ENCODE measurements at regions not wholly inside any gene's neighbourhood (a gene's known extent, or its start where the extent isn't known, plus 50 kb on each side); places are given as distances from the start of the nearest gene placed in this dataset.

GRCh38 chr4:108367751-108368150 lies 199.0 kb upstream of the LEF1 start:
- TF ChIP-seq, protein P1, sequence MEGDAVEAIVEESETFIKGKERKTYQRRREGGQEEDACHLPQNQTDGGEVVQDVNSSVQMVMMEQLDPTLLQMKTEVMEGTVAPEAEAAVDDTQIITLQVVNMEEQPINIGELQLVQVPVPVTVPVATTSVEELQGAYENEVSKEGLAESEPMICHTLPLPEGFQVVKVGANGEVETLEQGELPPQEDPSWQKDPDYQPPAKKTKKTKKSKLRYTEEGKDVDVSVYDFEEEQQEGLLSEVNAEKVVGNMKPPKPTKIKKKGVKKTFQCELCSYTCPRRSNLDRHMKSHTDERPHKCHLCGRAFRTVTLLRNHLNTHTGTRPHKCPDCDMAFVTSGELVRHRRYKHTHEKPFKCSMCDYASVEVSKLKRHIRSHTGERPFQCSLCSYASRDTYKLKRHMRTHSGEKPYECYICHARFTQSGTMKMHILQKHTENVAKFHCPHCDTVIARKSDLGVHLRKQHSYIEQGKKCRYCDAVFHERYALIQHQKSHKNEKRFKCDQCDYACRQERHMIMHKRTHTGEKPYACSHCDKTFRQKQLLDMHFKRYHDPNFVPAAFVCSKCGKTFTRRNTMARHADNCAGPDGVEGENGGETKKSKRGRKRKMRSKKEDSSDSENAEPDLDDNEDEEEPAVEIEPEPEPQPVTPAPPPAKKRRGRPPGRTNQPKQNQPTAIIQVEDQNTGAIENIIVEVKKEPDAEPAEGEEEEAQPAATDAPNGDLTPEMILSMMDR (IDR thresholded peaks at IDR 0.05; ENCODE audit: control insufficient read depth, extremely low read depth, insufficient read depth): no peak
- no peak for DNase-seq (ENCODE audit: low read depth)
- H3K4me3 ChIP-seq (ENCODE audit: low read depth, low read length): no peak overlapping the region

- H3K4me3 ChIP-seq (ENCODE audit: low read depth, low read length): no peak overlapping the region
- TF ChIP-seq, protein P1 (IDR thresholded peaks at IDR 0.05; ENCODE audit: control insufficient read depth, extremely low read depth, insufficient read depth): no peak
Measured at GRCh38 chr4:108366716-108367115, 198.0 kb upstream of the LEF1 start.

DNA sequence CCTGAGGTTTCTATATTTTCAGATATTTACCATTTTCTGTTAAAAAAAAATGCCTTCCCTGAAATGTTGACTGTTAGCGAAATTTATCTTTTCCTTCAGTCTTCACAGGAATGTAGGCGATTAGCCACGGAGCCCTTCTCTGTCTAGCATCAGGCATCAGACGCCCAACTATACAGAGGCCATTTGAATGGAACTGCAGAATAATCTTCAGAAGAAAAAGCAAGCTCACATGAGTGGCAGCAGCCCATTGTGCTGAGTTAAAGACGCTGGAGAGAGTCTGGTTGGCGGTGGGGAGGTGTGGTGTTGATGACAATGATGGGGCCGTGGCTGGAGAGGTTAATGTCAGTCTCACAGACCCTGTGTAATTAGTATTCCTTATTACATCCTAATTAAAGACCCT lies 196.8 kb upstream of the LEF1 start:
- DNase-seq (ENCODE audit: low read depth): no peak
- H3K4me3 ChIP-seq (ENCODE audit: low read depth, low read length): no peak overlapping the region
- TF ChIP-seq, protein P1 (IDR thresholded peaks at IDR 0.05; ENCODE audit: control insufficient read depth, extremely low read depth, insufficient read depth): no peak

More at GRCh38 chr4:108366716-108367115, 198.0 kb upstream of the LEF1 start:
- no peak for DNase-seq (ENCODE audit: low read depth)

- TF ChIP-seq, protein P1 (IDR thresholded peaks at IDR 0.05; ENCODE audit: control insufficient read depth, extremely low read depth, insufficient read depth): no peak
- DNase-seq (ENCODE audit: low read depth): no peak
- H3K4me3 ChIP-seq (ENCODE audit: low read depth, low read length): no peak overlapping the region
Measured at GRCh38 chr4:108361886-108362285, 193.2 kb upstream of the LEF1 start.

- TF ChIP-seq, protein P1 (IDR thresholded peaks at IDR 0.05; ENCODE audit: control insufficient read depth, extremely low read depth, insufficient read depth): no peak
- no peak for DNase-seq (ENCODE audit: low read depth)
- H3K4me3 ChIP-seq (ENCODE audit: low read depth, low read length): no peak overlapping the region
Measured at GRCh38 chr4:108361446-108361820, 192.7 kb upstream of the LEF1 start.

DNA sequence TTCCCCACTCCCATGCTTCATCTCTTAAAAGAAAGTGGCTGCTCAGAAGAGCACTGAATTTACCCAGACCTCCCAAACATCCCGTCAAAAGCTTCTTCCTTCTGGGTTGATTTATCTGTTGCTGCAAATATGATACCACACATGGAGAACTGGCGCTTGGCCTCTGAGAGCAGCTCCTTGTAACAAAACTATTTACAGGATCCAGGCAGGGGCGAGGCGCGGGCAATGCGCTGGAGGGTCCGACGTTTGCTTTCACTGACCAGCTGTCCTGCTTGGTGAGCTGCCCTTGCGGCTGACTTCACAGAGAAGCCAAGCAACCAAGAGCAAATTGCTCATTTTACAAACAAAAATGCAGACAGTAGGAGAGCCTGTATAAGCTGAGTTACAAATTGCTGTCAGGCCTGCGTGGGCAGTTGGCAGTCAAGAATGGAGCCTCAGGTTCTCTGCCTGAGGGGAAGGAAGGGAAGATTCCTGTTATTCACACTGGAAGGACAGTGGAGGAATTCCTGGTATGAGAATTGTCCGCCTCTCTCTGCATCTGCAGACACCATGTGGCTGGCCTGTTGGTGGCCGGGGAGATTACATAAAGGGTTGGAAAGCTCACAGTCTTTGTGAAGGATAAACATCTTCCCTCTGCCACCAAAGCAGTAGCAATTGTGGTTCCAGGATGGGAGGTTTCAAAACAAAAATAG lies 192.2 kb upstream of the LEF1 start:
- DNase-seq (ENCODE audit: low read depth): no peak
- TF ChIP-seq, protein P1 (IDR thresholded peaks at IDR 0.05; ENCODE audit: control insufficient read depth, extremely low read depth, insufficient read depth): no peak
- H3K4me3 ChIP-seq (ENCODE audit: low read depth, low read length): no peak overlapping the region

All from LNCaP clone FGC (cell line).